Jurkat, Clone E6-1 (cell line): ENCODE measurements at regions not wholly inside any gene's neighbourhood (a gene's known extent, or its start where the extent isn't known, plus 50 kb on each side); places are given as distances from the start of the nearest gene placed in this dataset.
A peak's percentile ranks its signal among the peaks of the same experiment; 100 is the strongest.

Experiments used
- DNase-seq: peaks from one replicate; pipeline ENCODE4 v3.0.0-alpha.2; 2011; ENCODE audit warnings: low read depth, low spot score
- H3K4me3 ChIP-seq: 2 replicates; pipeline ENCODE4 v1.5.1; 2011; ENCODE audit warnings: mild to moderate bottlenecking, low read length, control low read depth, moderate library complexity

- H3K4me3 ChIP-seq, result no peak overlapping the region
- DNase-seq, result no peak
Observed at GRCh38 chr1:22292011-22292788, 149.3 kb upstream of the WNT4 start.

GRCh38 chr1:22295396-22295795, 152.5 kb upstream of the WNT4 start:
- H3K4me3 ChIP-seq, result no peak overlapping the region
- no peak for DNase-seq

- no peak for DNase-seq
- H3K4me3 ChIP-seq, result no peak overlapping the region
Observed at GRCh38 chr1:22295856-22296255, 153.0 kb upstream of the WNT4 start.

- no peak overlapping the region for H3K4me3 ChIP-seq
- DNase-seq, result peak; percentile 39
Observed at GRCh38 chr1:22296701-22297591, 154.0 kb upstream of the WNT4 start.

- no peak for DNase-seq
- H3K4me3 ChIP-seq, result no peak overlapping the region
Observed at GRCh38 chr1:22297999-22298398, 153.7 kb upstream of the ZBTB40 start.

- no peak for DNase-seq
- H3K4me3 ChIP-seq, result no peak overlapping the region
Observed at GRCh38 chr1:22303816-22304215, 147.8 kb upstream of the ZBTB40 start.

GRCh38 chr1:22309572-22309971, 142.1 kb upstream of the ZBTB40 start:
- H3K4me3 ChIP-seq, result no peak overlapping the region
- no peak for DNase-seq

GRCh38 chr1:22311461-22311860, 140.2 kb upstream of the ZBTB40 start:
- no peak for DNase-seq
- H3K4me3 ChIP-seq, result no peak overlapping the region

- no peak overlapping the region for H3K4me3 ChIP-seq
- DNase-seq, result no peak
Observed at GRCh38 chr1:22313321-22313720, 138.3 kb upstream of the ZBTB40 start.

GRCh38 chr1:22314706-22315105, 136.9 kb upstream of the ZBTB40 start:
- no peak overlapping the region for H3K4me3 ChIP-seq
- DNase-seq, result no peak

GRCh38 chr1:22315315-22316078, 136.2 kb upstream of the ZBTB40 start:
- DNase-seq, result no peak
- no peak overlapping the region for H3K4me3 ChIP-seq

GRCh38 chr1:22317231-22317919, 134.3 kb upstream of the ZBTB40 start:
- H3K4me3 ChIP-seq, result no peak overlapping the region
- no peak for DNase-seq

GRCh38 chr1:22317920-22318243, 133.8 kb upstream of the ZBTB40 start:
- no peak overlapping the region for H3K4me3 ChIP-seq
- DNase-seq, result no peak

GRCh38 chr1:22318279-22318981, 133.2 kb upstream of the ZBTB40 start:
- no peak for DNase-seq
- no peak overlapping the region for H3K4me3 ChIP-seq

- no peak overlapping the region for H3K4me3 ChIP-seq
- DNase-seq, result no peak
Observed at GRCh38 chr1:22319608-22320007, 132.0 kb upstream of the ZBTB40 start.

GRCh38 chr1:22320587-22321344, 130.9 kb upstream of the ZBTB40 start:
- DNase-seq, result no peak
- no peak overlapping the region for H3K4me3 ChIP-seq

GRCh38 chr1:22321917-22322316, 129.7 kb upstream of the ZBTB40 start:
- DNase-seq, result no peak
- no peak overlapping the region for H3K4me3 ChIP-seq
